Stimulated activated CD8-positive, alpha-beta memory T cell treated with anti-CD3 and anti-CD28 coated beads, Interleukin-15, amount 100 ng/mL, for 48 hours (primary cell): ENCODE measurements at regions not wholly inside any gene's neighbourhood (a gene's known extent, or its start where the extent isn't known, plus 50 kb on each side); places are given as distances from the start of the nearest gene placed in this dataset.
"Not testable (repeated sequence)": the region's sequence is repeated elsewhere in the genome, so short reads cannot be mapped to it uniquely, and the experiment has no call there.

Experiments
- DNase-seq, 2 donors: peaks; one replicate each; pipeline ENCODE4 v3.0.0-alpha.2; 2020; ENCODE audit warnings: low read depth in 2 of 2

GRCh38 chr3:74978684-74979083 is 364.2 kb upstream of the CNTN3 start:
- DNase-seq = no peak

GRCh38 chr3:74985028-74985904 is 370.8 kb upstream of the CNTN3 start:
- not testable (repeated sequence) for DNase-seq

GRCh38 chr3:74988095-74988494 is 373.6 kb upstream of the CNTN3 start:
- no peak for DNase-seq

- no peak for DNase-seq
Observed at GRCh38 chr3:74992898-74993297, 378.4 kb upstream of the CNTN3 start.

GRCh38 chr3:75001330-75001729 is 386.9 kb upstream of the CNTN3 start:
- DNase-seq = no peak

- DNase-seq = no peak
Observed at GRCh38 chr3:75012791-75013331, 398.4 kb upstream of the CNTN3 start.

GRCh38 chr3:75014008-75014407 is 399.5 kb upstream of the CNTN3 start:
- no peak for DNase-seq

- no peak for DNase-seq
Observed at GRCh38 chr3:75015280-75015679, 400.8 kb upstream of the CNTN3 start.

- no peak for DNase-seq
Observed at GRCh38 chr3:75035146-75035545, 420.7 kb upstream of the CNTN3 start.

GRCh38 chr3:75042941-75043340 is 428.5 kb upstream of the CNTN3 start:
- no peak for DNase-seq

- DNase-seq = no peak
Observed at GRCh38 chr3:75048650-75049049, 434.2 kb upstream of the CNTN3 start.

GRCh38 chr3:75049533-75049932 is 435.1 kb upstream of the CNTN3 start:
- no peak for DNase-seq

GRCh38 chr3:75059120-75059519 is 444.7 kb upstream of the CNTN3 start:
- DNase-seq = no peak

GRCh38 chr3:75061806-75062205 is 447.3 kb upstream of the CNTN3 start:
- no peak for DNase-seq

- DNase-seq = no peak
Observed at GRCh38 chr3:75075158-75075557, 460.7 kb upstream of the CNTN3 start.

GRCh38 chr3:75076481-75076880 is 462.0 kb upstream of the CNTN3 start:
- DNase-seq = no peak

- no peak for DNase-seq
Observed at GRCh38 chr3:75078290-75078689, 463.8 kb upstream of the CNTN3 start.

GRCh38 chr3:75082845-75083244 is 468.4 kb upstream of the CNTN3 start:
- no peak for DNase-seq

- DNase-seq = no peak
Observed at GRCh38 chr3:75089841-75090240, 475.4 kb upstream of the CNTN3 start.

- no peak for DNase-seq
Observed at GRCh38 chr3:75101329-75102147, 487.1 kb upstream of the CNTN3 start.

- DNase-seq = no peak
Observed at GRCh38 chr3:75110741-75111140, 496.3 kb upstream of the CNTN3 start.

GRCh38 chr3:75115695-75116094 is 501.2 kb upstream of the CNTN3 start:
- no peak for DNase-seq

- DNase-seq = no peak
Observed at GRCh38 chr3:75118779-75119178, 504.3 kb upstream of the CNTN3 start.
